ENCODE measurements at regions not wholly inside any gene's neighbourhood (a gene's known extent, or its start where the extent isn't known, plus 50 kb on each side); places are given as distances from the start of the nearest gene placed in this dataset.

GRCh38 chr2:103165836-103166235 lies 404.0 kb downstream of the TMEM182 start:
- no peaks in the 10 kb centered on the region for H3K9me3 ChIP-seq (ENCODE audit: control insufficient read depth in 2 of 2, insufficient read depth in 1 of 2, low read length in 1 of 2)
- H3K4me3 ChIP-seq (ENCODE audit: low read length in 2 of 2): no peak overlapping the region
- no peaks in the 10 kb centered on the region for H3K4me1 ChIP-seq (ENCODE audit: control insufficient read depth in 2 of 2, insufficient read depth in 2 of 2, low read length in 2 of 2)
- WGBS: 94% methylated on average over 6 of the region's 6 CpGs
- H3K27me3 ChIP-seq (ENCODE audit: control insufficient read depth in 2 of 2, insufficient read depth in 1 of 2, low read length in 1 of 2): no peaks in the 10 kb centered on the region
- DNase-seq (ENCODE audit: low read depth in 6 of 9, low spot score in 9 of 9): no peak
- H3K36me3 ChIP-seq (ENCODE audit: control insufficient read depth in 2 of 2, insufficient read depth in 2 of 2, low read length in 1 of 2): no peaks in the 10 kb centered on the region
- no peak overlapping the region for H3K27ac ChIP-seq (ENCODE audit: low read depth in 1 of 2, low read length in 1 of 2)

GRCh38 chr2:103166456-103167324 lies 404.9 kb downstream of the TMEM182 start:
- WGBS: 89% methylated on average over 12 of the region's 12 CpGs
- Histone ChIP-seq H3K36me3 (ENCODE audit: control insufficient read depth in 2 of 2, insufficient read depth in 2 of 2, low read length in 1 of 2) (no peaks in the 10 kb centered on the region), H3K27ac (ENCODE audit: low read depth in 1 of 2, low read length in 1 of 2) (no peak overlapping the region), H3K27me3 (ENCODE audit: control insufficient read depth in 2 of 2, insufficient read depth in 1 of 2, low read length in 1 of 2) (no peaks in the 10 kb centered on the region), H3K9me3 (ENCODE audit: control insufficient read depth in 2 of 2, insufficient read depth in 1 of 2, low read length in 1 of 2) (no peaks in the 10 kb centered on the region), H3K4me3 (ENCODE audit: low read length in 2 of 2) (no peak overlapping the region), H3K4me1 (ENCODE audit: control insufficient read depth in 2 of 2, insufficient read depth in 2 of 2, low read length in 2 of 2) (no peaks in the 10 kb centered on the region)
- DNase-seq (ENCODE audit: low read depth in 6 of 9, low spot score in 9 of 9): no peak

GRCh38 chr2:103167599-103167998 lies 405.8 kb downstream of the TMEM182 start:
- H3K9me3 ChIP-seq (ENCODE audit: control insufficient read depth in 2 of 2, insufficient read depth in 1 of 2, low read length in 1 of 2): no peaks in the 10 kb centered on the region
- H3K27me3 ChIP-seq (ENCODE audit: control insufficient read depth in 2 of 2, insufficient read depth in 1 of 2, low read length in 1 of 2): no peaks in the 10 kb centered on the region
- 97% methylated on average over 9 of the region's 9 CpGs for WGBS

DNA sequence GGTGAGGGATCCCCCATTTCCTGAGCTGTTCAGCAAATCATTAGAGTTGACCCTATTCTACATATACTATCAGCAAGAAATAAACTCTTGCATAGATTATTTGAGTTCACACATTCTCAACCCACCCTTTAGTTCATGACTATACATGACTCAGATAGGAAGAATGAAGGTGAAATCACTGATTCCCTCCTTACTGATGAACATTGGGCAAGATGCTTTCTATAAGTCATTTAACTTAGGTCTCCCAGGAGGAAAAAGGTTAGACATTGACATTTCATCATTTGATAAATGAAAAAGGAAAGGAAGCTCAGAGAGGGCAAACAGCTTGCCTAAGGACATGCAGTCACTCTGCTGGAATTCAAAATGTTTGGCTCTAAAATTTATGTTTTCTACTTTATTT lies 408.0 kb downstream of the TMEM182 start:
- DNase-seq (ENCODE audit: low read depth in 6 of 9, low spot score in 9 of 9): no peak
- Histone ChIP-seq H3K36me3 (ENCODE audit: control insufficient read depth in 2 of 2, insufficient read depth in 2 of 2, low read length in 1 of 2) (no peaks in the 10 kb centered on the region), H3K27me3 (ENCODE audit: control insufficient read depth in 2 of 2, insufficient read depth in 1 of 2, low read length in 1 of 2) (no peaks in the 10 kb centered on the region), H3K4me3 (ENCODE audit: low read length in 2 of 2) (no peak overlapping the region), H3K4me1 (ENCODE audit: control insufficient read depth in 2 of 2, insufficient read depth in 2 of 2, low read length in 2 of 2) (no peaks in the 10 kb centered on the region), H3K27ac (ENCODE audit: low read depth in 1 of 2, low read length in 1 of 2) (no peak overlapping the region), H3K9me3 (ENCODE audit: control insufficient read depth in 2 of 2, insufficient read depth in 1 of 2, low read length in 1 of 2) (no peaks in the 10 kb centered on the region)

More at GRCh38 chr2:103167599-103167998, 405.8 kb downstream of the TMEM182 start:
- Histone ChIP-seq H3K36me3 (ENCODE audit: control insufficient read depth in 2 of 2, insufficient read depth in 2 of 2, low read length in 1 of 2) (no peaks in the 10 kb centered on the region), H3K4me3 (ENCODE audit: low read length in 2 of 2) (no peak overlapping the region), H3K4me1 (ENCODE audit: control insufficient read depth in 2 of 2, insufficient read depth in 2 of 2, low read length in 2 of 2) (no peaks in the 10 kb centered on the region), H3K27ac (ENCODE audit: low read depth in 1 of 2, low read length in 1 of 2) (no peak overlapping the region)
- DNase-seq (ENCODE audit: low read depth in 6 of 9, low spot score in 9 of 9): no peak

DNA sequence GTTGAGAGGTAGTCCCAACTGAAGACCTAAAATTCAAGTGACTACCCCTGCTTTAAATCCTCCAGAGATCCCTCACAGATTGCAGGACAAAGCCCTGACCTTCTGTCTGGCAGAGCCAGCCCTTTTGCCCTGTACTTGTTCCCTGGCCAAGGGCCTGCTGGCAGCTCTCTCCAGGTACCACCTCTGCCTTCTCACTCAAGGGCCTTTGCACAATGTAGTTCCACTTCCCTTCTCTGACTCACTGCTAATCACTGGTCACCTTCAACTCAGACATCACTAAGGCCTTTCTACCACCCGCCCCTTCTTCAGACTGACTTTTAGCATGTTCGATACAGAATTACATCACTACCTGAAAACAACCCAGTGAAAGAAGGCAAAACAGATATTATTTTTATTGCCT lies 411.0 kb downstream of the TMEM182 start:
- H3K36me3 ChIP-seq (ENCODE audit: control insufficient read depth in 2 of 2, insufficient read depth in 2 of 2, low read length in 1 of 2): no peaks in the 10 kb centered on the region
- 97% methylated on average over 2 of the region's 2 CpGs for WGBS
- no peaks in the 10 kb centered on the region for H3K9me3 ChIP-seq (ENCODE audit: control insufficient read depth in 2 of 2, insufficient read depth in 1 of 2, low read length in 1 of 2)
- no peak overlapping the region for H3K27ac ChIP-seq (ENCODE audit: low read depth in 1 of 2, low read length in 1 of 2)
- H3K4me1 ChIP-seq (ENCODE audit: control insufficient read depth in 2 of 2, insufficient read depth in 2 of 2, low read length in 2 of 2): no peaks in the 10 kb centered on the region
- no peak for DNase-seq (ENCODE audit: low read depth in 6 of 9, low spot score in 9 of 9)
- H3K4me3 ChIP-seq (ENCODE audit: low read length in 2 of 2): no peak overlapping the region
- H3K27me3 ChIP-seq (ENCODE audit: control insufficient read depth in 2 of 2, insufficient read depth in 1 of 2, low read length in 1 of 2): no peaks in the 10 kb centered on the region

GRCh38 chr2:103174711-103175110 lies 412.9 kb downstream of the TMEM182 start:
- no peak overlapping the region for H3K27ac ChIP-seq (ENCODE audit: low read depth in 1 of 2, low read length in 1 of 2)

DNA sequence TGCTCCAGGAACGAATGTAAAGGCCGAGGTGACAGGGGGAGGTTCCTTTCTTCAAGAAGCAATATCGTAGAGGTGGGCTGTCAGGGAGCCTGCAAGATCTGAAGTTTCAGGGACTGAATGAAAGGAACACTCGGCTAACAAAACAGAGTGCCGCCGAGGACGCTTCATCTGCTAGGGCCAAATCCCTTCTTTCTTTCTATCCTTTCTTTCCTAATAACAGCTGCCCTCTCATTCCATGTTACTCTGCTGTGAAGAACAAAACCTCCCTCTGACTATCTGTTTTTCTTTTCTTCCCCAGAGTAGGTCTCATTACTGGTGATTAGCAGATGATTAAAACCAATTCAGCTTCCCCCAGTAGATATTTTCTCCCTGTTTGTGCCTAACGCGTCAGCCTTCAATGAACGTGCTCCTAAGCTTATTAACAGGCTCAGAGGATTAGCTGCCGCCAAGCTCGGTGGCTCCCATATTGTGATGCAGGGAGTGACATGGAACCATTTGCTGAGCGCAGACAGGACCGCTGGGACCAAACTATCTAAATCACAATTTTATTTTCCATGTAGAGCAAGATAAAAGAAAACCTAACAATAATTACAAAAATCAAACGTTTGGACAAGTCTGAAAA lies 414.6 kb downstream of the TMEM182 start:
- H3K4me1 ChIP-seq (ENCODE audit: control insufficient read depth in 2 of 2, insufficient read depth in 2 of 2, low read length in 2 of 2): no peaks in the 10 kb centered on the region
- no peaks in the 10 kb centered on the region for H3K27me3 ChIP-seq (ENCODE audit: control insufficient read depth in 2 of 2, insufficient read depth in 1 of 2, low read length in 1 of 2)
- H3K9me3 ChIP-seq (ENCODE audit: control insufficient read depth in 2 of 2, insufficient read depth in 1 of 2, low read length in 1 of 2): no peaks in the 10 kb centered on the region
- no peak for DNase-seq (ENCODE audit: low read depth in 6 of 9, low spot score in 9 of 9)
- WGBS: 94% methylated on average over 15 of the region's 15 CpGs
- no peak overlapping the region for H3K4me3 ChIP-seq (ENCODE audit: low read length in 2 of 2)
- H3K27ac ChIP-seq (ENCODE audit: low read depth in 1 of 2, low read length in 1 of 2): no peak overlapping the region
- H3K36me3 ChIP-seq (ENCODE audit: control insufficient read depth in 2 of 2, insufficient read depth in 2 of 2, low read length in 1 of 2): no peaks in the 10 kb centered on the region

More at GRCh38 chr2:103174711-103175110, 412.9 kb downstream of the TMEM182 start:
- Histone ChIP-seq H3K4me1 (ENCODE audit: control insufficient read depth in 2 of 2, insufficient read depth in 2 of 2, low read length in 2 of 2) (no peaks in the 10 kb centered on the region), H3K36me3 (ENCODE audit: control insufficient read depth in 2 of 2, insufficient read depth in 2 of 2, low read length in 1 of 2) (no peaks in the 10 kb centered on the region), H3K27me3 (ENCODE audit: control insufficient read depth in 2 of 2, insufficient read depth in 1 of 2, low read length in 1 of 2) (no peaks in the 10 kb centered on the region), H3K4me3 (ENCODE audit: low read length in 2 of 2) (no peak overlapping the region), H3K9me3 (ENCODE audit: control insufficient read depth in 2 of 2, insufficient read depth in 1 of 2, low read length in 1 of 2) (no peaks in the 10 kb centered on the region)
- 91% methylated on average over 2 of the region's 2 CpGs for WGBS
- DNase-seq (ENCODE audit: low read depth in 6 of 9, low spot score in 9 of 9): no peak

- WGBS: 82% methylated on average over 3 of the region's 3 CpGs
- no peaks in the 10 kb centered on the region for H3K27me3 ChIP-seq (ENCODE audit: control insufficient read depth in 2 of 2, insufficient read depth in 1 of 2, low read length in 1 of 2)
- no peak overlapping the region for H3K27ac ChIP-seq (ENCODE audit: low read depth in 1 of 2, low read length in 1 of 2)
- H3K36me3 ChIP-seq (ENCODE audit: control insufficient read depth in 2 of 2, insufficient read depth in 2 of 2, low read length in 1 of 2): no peaks in the 10 kb centered on the region
- H3K4me3 ChIP-seq (ENCODE audit: low read length in 2 of 2): no peak overlapping the region
- no peaks in the 10 kb centered on the region for H3K9me3 ChIP-seq (ENCODE audit: control insufficient read depth in 2 of 2, insufficient read depth in 1 of 2, low read length in 1 of 2)
- H3K4me1 ChIP-seq (ENCODE audit: control insufficient read depth in 2 of 2, insufficient read depth in 2 of 2, low read length in 2 of 2): no peaks in the 10 kb centered on the region
- DNase-seq (ENCODE audit: low read depth in 6 of 9, low spot score in 9 of 9): no peak
Observed at GRCh38 chr2:103179798-103180197, 418.0 kb downstream of the TMEM182 start.

DNA sequence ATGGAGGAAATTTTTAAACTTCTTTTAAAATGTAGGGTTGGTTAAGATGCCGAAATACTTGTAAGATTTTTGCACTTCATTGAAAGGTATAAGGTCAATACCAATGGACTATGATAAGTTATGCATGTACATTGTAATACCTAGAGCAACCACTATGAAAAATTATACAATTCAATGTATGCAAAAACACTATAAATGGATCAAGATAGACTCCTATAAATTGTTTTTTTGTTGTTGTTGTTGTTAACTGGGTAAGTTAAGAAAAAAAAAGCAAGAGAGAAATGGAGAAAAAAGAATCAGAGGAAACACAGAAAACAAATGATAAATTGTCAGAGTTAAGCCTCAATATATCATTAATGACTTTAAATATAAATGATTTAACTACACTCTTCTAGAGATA lies 421.2 kb downstream of the TMEM182 start:
- no peak overlapping the region for H3K4me3 ChIP-seq (ENCODE audit: low read length in 2 of 2)
- WGBS: 93% methylated on average over 1 of the region's 1 CpG
- DNase-seq (ENCODE audit: low read depth in 6 of 9, low spot score in 9 of 9): no peak
- no peaks in the 10 kb centered on the region for H3K36me3 ChIP-seq (ENCODE audit: control insufficient read depth in 2 of 2, insufficient read depth in 2 of 2, low read length in 1 of 2)
- H3K9me3 ChIP-seq (ENCODE audit: control insufficient read depth in 2 of 2, insufficient read depth in 1 of 2, low read length in 1 of 2): no peaks in the 10 kb centered on the region
- H3K4me1 ChIP-seq (ENCODE audit: control insufficient read depth in 2 of 2, insufficient read depth in 2 of 2, low read length in 2 of 2): no peaks in the 10 kb centered on the region
- no peak overlapping the region for H3K27ac ChIP-seq (ENCODE audit: low read depth in 1 of 2, low read length in 1 of 2)
- H3K27me3 ChIP-seq (ENCODE audit: control insufficient read depth in 2 of 2, insufficient read depth in 1 of 2, low read length in 1 of 2): no peaks in the 10 kb centered on the region

Measured in thymus (tissue), 11 donors.